Left colon (tissue), 2 donors: ENCODE measurements at regions not wholly inside any gene's neighbourhood (a gene's known extent, or its start where the extent isn't known, plus 50 kb on each side); places are given as distances from the start of the nearest gene placed in this dataset.
A peak's percentile ranks its signal among the peaks of the same experiment; 100 is the strongest.
"Not testable (repeated sequence)": the region's sequence is repeated elsewhere in the genome, so short reads cannot be mapped to it uniquely, and the experiment has no call there.

Experiments used
- ATAC-seq: fragments of 200-7000 bp; cut with Tn5 transposase; one replicate; pipeline ENCODE4 v1.9.1; 2020; ENCODE audit warnings: mild to moderate bottlenecking, moderate library complexity
- DNase-seq, 2 donors: peaks; one replicate each; pipeline ENCODE4 v3.0.0-alpha.2; 2020
- intact Hi-C, 2 donors: fragments of 100-400 bp; cut with DNase I in 1 of 2; cut with micrococcal nuclease in 1 of 2; formaldehyde crosslinking; loops; one replicate each; pipeline versions ENCODE4 v1.11.2 to v1.14.0; 2022; cut with DNase I, micrococcal nuclease
- donor health status: DM: no; HTN: no; CAD: no.
- donor health status: DM: yes; HTN: yes; CAD: no.

- ATAC-seq (no peak), DNase-seq (no peak)
- intact Hi-C loops: no loop called here
Measured at GRCh38 chr1:29920316-29920715, 684.0 kb downstream of the PTPRU start.

- intact Hi-C loops, DNase-seq, ATAC-seq: not testable (repeated sequence)
Measured at GRCh38 chr1:29919041-29919440, 682.7 kb downstream of the PTPRU start.

- no peak for ATAC-seq
Measured at GRCh38 chr1:29916656-29917369, 680.5 kb downstream of the PTPRU start.

GRCh38 chr1:29914936-29915335, 678.6 kb downstream of the PTPRU start:
- intact Hi-C loops: no loop called here
- no peak for DNase-seq
- no peak for ATAC-seq

More at GRCh38 chr1:29916656-29917369, 680.5 kb downstream of the PTPRU start:
- DNase-seq: no peak
- intact Hi-C loops: no loop called here

- peak in 1 of 2 donors; percentile 20 for DNase-seq
Measured at GRCh38 chr1:29912425-29912824, 676.1 kb downstream of the PTPRU start.

GRCh38 chr1:29909962-29910361, 673.6 kb downstream of the PTPRU start:
- ATAC-seq (no peak), DNase-seq (no peak)
- intact Hi-C loops: no loop called here

More at GRCh38 chr1:29912425-29912824, 676.1 kb downstream of the PTPRU start:
- intact Hi-C loops: no loop called here
- ATAC-seq: no peak

GRCh38 chr1:29907596-29907995, 671.3 kb downstream of the PTPRU start:
- intact Hi-C loops: no loop called here
- no peak for DNase-seq
- no peak for ATAC-seq

- DNase-seq (no peak), ATAC-seq (no peak)
- intact Hi-C loops: no loop called here
Measured at GRCh38 chr1:29906927-29907326, 670.6 kb downstream of the PTPRU start.

GRCh38 chr1:29903548-29904166, 667.3 kb downstream of the PTPRU start:
- ATAC-seq (no peak), DNase-seq (no peak)
- intact Hi-C loops: no loop called here

- intact Hi-C loops: no loop called here
- no peak for DNase-seq
- ATAC-seq: no peak
Measured at GRCh38 chr1:29901624-29902325, 665.5 kb downstream of the PTPRU start.

- ATAC-seq (no peak), DNase-seq (no peak)
- intact Hi-C loops: no loop called here
Measured at GRCh38 chr1:29900712-29901111, 664.4 kb downstream of the PTPRU start.

- DNase-seq (no peak), ATAC-seq (no peak)
- intact Hi-C loops: no loop called here
Measured at GRCh38 chr1:29900104-29900679, 663.9 kb downstream of the PTPRU start.

GRCh38 chr1:29896791-29897714, 660.7 kb downstream of the PTPRU start:
- DNase-seq (no peak), ATAC-seq (no peak)
- intact Hi-C loops: no loop called here

- no peak for ATAC-seq
- DNase-seq: no peak
- intact Hi-C loops: no loop called here
Measured at GRCh38 chr1:29896300-29896699, 660.0 kb downstream of the PTPRU start.

- intact Hi-C loops: no loop called here
- ATAC-seq: no peak
- no peak for DNase-seq
Measured at GRCh38 chr1:29895201-29895600, 658.9 kb downstream of the PTPRU start.

GRCh38 chr1:29894311-29894710, 658.0 kb downstream of the PTPRU start:
- intact Hi-C loops: no loop called here
- DNase-seq (no peak), ATAC-seq (no peak)

GRCh38 chr1:29893806-29894205, 657.5 kb downstream of the PTPRU start:
- no peak for ATAC-seq
- intact Hi-C loops: no loop called here
- no peak for DNase-seq

GRCh38 chr1:29893046-29893723, 656.9 kb downstream of the PTPRU start:
- no peak for ATAC-seq
- intact Hi-C loops: no loop called here

More at GRCh38 chr1:29893046-29893723, 656.9 kb downstream of the PTPRU start:
- DNase-seq: no peak
